HG02610 (cell line): ENCODE measurements at regions not wholly inside any gene's neighbourhood (a gene's known extent, or its start where the extent isn't known, plus 50 kb on each side); places are given as distances from the start of the nearest gene placed in this dataset.
A peak's percentile ranks its signal among the peaks of the same experiment; 100 is the strongest.

ENCODE experiments used
- ATAC-seq: cut with Tn5 transposase; IDR thresholded peaks from one replicate; pipeline ENCODE4 v1.9.1; 2021; ENCODE audit warnings: mild to moderate bottlenecking, moderate library complexity; ENCODE audit not compliant: unreplicated experiment

GRCh38 chr7:132672200-132672990 lies 96.1 kb upstream of the PLXNA4 start:
- no peak for ATAC-seq

DNA sequence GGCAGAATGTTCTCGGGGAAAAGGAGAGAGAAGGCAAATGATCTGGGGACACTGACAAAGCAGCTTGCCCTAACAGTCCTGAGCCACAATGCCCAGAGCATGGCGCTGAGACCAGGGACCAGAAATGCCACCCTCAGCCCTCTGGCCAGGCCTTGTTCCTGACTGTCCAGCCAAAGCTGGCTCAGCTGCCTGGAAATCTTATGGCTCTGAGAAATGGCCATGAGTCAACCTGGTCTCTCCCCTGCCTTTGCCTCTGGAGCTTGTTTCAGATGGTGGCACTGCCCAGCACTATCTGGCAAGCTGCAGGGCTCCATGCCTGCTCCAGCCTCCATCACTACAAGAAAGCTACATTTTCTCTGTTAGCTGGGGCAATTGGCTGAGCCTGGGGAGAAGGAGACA lies 90.5 kb upstream of the PLXNA4 start:
- no peak for ATAC-seq

- ATAC-seq: no peak
Observed at GRCh38 chr7:132666071-132666773, 90.0 kb upstream of the PLXNA4 start.

- peak; percentile 34 for ATAC-seq
Observed at GRCh38 chr7:132656846-132657776, 80.8 kb upstream of the PLXNA4 start.

DNA sequence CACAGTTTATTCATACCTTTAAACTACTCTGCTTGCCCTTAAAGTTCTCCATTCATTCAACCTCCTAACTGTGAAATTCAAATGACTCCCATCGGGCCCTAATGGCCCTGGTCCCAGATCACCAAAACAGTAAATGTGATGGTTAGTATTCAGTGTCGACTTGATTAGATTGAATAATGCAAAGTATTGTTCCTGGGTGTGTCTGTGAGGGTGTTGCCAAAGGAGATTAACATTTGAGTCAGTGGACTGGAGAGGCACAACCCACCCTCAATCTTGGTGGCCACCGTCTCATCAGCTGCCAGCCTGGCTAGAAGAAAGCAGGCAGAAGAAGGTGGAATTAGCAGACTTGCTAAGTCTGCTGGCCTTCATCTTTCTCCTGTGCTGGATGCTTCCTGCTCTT lies 80.1 kb upstream of the PLXNA4 start:
- no peak for ATAC-seq

DNA sequence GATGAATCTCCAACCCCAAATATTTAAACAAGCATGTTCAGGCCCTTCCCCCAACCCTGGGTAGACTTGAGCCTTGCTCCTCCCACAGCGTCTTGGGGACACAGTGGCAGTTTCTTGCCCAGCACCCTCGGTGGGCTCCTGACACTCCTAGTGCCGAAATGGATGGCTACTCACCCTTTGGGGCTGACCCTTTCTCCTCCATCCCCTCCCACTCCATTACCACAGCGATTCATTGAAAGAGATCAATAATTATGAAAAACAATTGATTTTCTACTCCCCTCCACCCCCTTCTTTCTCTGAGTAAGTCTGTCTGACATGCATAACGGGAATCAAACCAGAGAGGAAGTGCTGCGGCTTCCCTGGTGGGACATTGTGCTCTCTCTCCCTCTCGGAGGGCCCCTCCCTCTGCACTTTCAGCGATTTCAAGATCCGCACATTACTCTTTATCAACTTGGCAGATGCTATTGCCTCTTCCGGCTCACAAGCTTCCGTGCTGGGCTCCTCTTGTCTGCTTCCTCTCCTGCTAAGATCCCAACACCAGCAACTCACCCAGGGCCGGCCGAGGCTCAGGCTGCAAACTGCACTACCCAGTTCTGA lies 79.0 kb upstream of the PLXNA4 start:
- peak; percentile 31 for ATAC-seq

- peak; percentile 76 for ATAC-seq
Observed at GRCh38 chr7:132654150-132654549, 77.9 kb upstream of the PLXNA4 start.

DNA sequence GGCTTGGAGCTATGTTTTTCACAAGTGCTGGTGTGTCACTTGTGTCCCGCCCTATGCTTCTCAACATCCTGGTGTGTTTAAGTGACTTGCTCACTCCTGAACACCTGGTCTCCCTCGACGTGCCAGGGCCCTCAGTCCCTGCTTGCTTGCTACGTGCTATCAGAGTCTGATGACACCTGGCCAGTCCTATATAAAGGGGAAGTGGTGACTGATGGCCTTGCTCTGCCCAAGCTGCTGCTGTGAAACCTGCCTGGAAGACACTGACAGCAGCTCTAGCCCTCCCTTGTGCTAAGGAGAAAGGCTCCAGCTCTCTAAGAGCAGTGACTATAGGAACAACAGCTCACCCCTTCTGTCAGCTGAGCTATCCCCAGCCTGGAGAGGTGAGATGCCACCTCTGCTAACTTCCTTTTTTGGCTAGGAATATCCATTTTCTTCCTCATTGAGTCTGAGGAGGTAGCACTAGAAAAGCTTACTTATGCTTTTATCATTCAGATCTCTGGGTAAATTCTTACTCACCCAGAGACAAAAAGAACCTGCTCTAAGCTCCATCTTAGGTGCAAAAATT lies 77.2 kb upstream of the PLXNA4 start:
- no peak for ATAC-seq

GRCh38 chr7:132652507-132652906 lies 76.2 kb upstream of the PLXNA4 start:
- no peak for ATAC-seq

- ATAC-seq: no peak
Observed at GRCh38 chr7:132650498-132650897, 74.2 kb upstream of the PLXNA4 start.

DNA sequence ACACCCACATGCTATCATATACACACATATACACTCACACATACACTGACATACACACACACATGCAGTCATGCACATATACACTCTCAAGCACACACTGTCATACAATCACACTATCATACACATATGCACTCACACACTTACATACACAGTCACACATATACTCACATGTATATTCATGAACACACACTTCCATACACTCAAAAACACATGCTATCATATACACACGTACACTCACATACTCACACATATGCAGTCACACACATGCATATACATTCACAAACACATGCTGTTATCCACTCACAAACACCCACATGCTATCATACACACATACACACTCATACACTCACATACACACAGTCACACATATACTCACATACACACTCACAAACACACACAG lies 71.0 kb upstream of the PLXNA4 start:
- no peak for ATAC-seq

GRCh38 chr7:132646052-132646451 lies 69.8 kb upstream of the PLXNA4 start:
- ATAC-seq: no peak

- ATAC-seq: no peak
Observed at GRCh38 chr7:132643302-132643701, 67.0 kb upstream of the PLXNA4 start.

DNA sequence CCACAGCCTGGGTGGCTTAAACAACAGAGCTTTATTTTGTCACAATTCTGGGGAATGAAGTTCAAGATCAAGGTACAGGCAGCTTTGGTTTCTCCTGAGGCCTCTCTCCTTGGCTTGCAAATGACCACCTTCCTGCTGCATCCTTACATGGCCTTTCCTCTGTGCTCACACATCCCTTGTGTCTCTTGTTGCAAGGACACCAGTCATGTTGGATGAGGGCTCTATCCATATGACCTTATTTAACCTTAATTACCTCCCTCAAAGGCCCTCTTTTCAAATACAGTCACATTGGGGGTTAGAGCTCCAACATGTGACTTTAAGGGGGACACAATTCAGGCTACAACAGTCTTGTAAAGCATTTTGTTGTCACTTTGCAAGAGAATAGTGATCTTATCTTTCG lies 65.0 kb upstream of the PLXNA4 start:
- ATAC-seq: no peak

- ATAC-seq: no peak
Observed at GRCh38 chr7:132639983-132640382, 63.7 kb upstream of the PLXNA4 start.

DNA sequence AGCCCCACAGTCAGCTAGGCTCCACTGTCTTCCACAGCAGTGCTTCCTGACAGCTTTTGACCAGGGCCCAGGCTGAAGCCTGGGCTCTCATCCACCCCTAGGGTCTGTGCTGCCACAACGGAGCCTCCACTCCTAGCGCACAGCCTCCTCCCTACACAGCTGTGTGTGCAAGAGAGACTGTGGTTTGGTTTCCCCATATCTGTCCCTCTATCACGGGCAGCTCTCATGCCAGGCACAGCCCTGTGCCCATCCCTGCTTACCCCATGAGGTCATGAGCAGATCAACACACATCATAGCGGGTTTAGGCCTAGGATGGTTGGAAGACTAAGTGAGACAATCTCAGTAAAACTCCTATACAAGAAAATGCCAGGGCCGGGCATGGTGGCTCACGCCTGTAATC lies 61.7 kb upstream of the PLXNA4 start:
- no peak for ATAC-seq

DNA sequence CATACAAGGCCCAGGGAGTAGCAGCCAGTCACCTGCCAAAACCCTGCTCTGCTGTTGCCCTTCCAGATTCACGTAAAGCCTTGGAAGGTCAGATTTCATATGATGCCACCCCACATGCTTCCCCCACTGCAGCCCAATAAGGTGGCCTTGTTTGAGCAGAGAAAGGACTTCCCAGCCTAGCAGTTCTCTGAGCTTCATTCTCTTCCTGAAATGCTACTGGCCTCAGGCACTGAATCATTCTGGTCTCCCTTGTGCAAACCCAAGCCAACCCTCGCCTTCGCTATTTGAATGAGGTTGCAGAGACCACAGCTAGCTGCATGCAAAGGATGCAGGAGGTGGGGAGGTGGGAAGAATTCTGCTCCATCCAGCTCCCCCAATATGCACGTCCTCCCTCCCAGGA lies 60.3 kb upstream of the PLXNA4 start:
- no peak for ATAC-seq

- ATAC-seq: no peak
Observed at GRCh38 chr7:132635127-132635526, 58.9 kb upstream of the PLXNA4 start.

DNA sequence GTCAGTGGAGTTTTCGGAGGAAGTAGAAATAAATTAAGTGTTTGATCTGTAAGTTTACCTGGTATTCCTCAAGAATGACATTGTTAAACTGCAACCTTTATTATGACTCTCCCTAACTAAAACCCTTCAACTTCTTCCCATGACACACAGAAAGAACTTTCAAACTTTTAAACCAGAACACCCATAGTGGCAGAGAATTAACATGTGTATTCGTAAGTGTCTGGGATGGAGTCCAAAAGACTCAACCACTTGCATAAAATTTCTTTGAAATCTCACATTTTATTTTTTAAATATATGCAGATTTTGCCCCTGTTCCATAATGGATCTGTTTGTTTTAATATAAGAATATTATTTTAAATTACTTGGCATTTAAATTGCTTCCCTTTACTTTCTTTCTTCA lies 54.6 kb upstream of the PLXNA4 start:
- no peak for ATAC-seq
